GM23338 (cell line): ENCODE measurements at regions not wholly inside any gene's neighbourhood (a gene's known extent, or its start where the extent isn't known, plus 50 kb on each side); places are given as distances from the start of the nearest gene placed in this dataset.

ENCODE experiments used
- ATAC-seq: fragments of 200-7000 bp; cut with Tn5 transposase; 3 replicates; pipeline ENCODE4 v1.9.1; 2020
- DNase-seq: peaks from one replicate; pipeline ENCODE4 v3.0.0-alpha.2; 2015; ENCODE audit warnings: low spot score
- H2AFZ ChIP-seq: fragments of 200-600 bp; sonication (generic); 2 replicates; pipeline ENCODE4 v1.8.0; 2016; ENCODE audit warnings: antibody characterized with exemption, mild to moderate bottlenecking, moderate library complexity
- H3F3A ChIP-seq: fragments of 200-600 bp; sonication (generic); replicated peaks from 2 replicates; pipeline ENCODE4 v1.8.0; 2017; ENCODE audit warnings: antibody characterized with exemption, mixed run types, low read depth
- H3K27ac ChIP-seq: fragments of 200-600 bp; sonication (generic); 2 replicates; pipeline ENCODE4 v1.6.1; 2016; ENCODE audit warnings: low read depth
- H3K27me3 ChIP-seq: fragments of 200-600 bp; sonication (generic); 2 replicates; pipeline ENCODE4 v1.8.0; 2016; ENCODE audit warnings: mild to moderate bottlenecking, mixed run types, moderate library complexity; ENCODE audit not compliant: insufficient read depth
- H3K36me3 ChIP-seq: fragments of 200-600 bp; sonication (generic); 2 replicates; pipeline ENCODE4 v1.8.0; 2016; ENCODE audit warnings: mild to moderate bottlenecking; ENCODE audit not compliant: insufficient read depth
- H3K4me1 ChIP-seq: fragments of 200-600 bp; sonication (generic); 2 replicates; pipeline ENCODE4 v1.8.0; 2016; ENCODE audit warnings: mild to moderate bottlenecking, moderate library complexity; ENCODE audit not compliant: insufficient read depth
- H3K4me2 ChIP-seq: fragments of 200-600 bp; sonication (generic); 2 replicates; pipeline ENCODE4 v1.7.1; 2017; ENCODE audit warnings: mixed run types
- H3K4me3 ChIP-seq: fragments of 200-600 bp; sonication (generic); 2 replicates; pipeline ENCODE4 v1.6.1; 2016; ENCODE audit warnings: mixed run types
- H3K79me2 ChIP-seq: fragments of 200-600 bp; sonication (generic); replicated peaks from 2 replicates; pipeline ENCODE4 v1.8.0; 2017; ENCODE audit warnings: mild to moderate bottlenecking; ENCODE audit not compliant: insufficient read depth
- H3K9me2 ChIP-seq: fragments of 200-600 bp; sonication (generic); 2 replicates; pipeline ENCODE4 v1.8.0; 2017; ENCODE audit not compliant: insufficient read depth
- H4K20me1 ChIP-seq: fragments of 200-600 bp; sonication (generic); replicated peaks from 2 replicates; pipeline ENCODE4 v1.8.0; 2017; ENCODE audit warnings: mild to moderate bottlenecking; ENCODE audit not compliant: insufficient read depth
- H3K27ac Mint-ChIP-seq: 2 replicates; pipeline ENCODE4 v1.8.0; 2020; ENCODE audit warnings: inconsistent platforms, mild to moderate bottlenecking, moderate library complexity, mixed read lengths
- H3K27me3 Mint-ChIP-seq: 3 replicates; pipeline ENCODE4 v1.8.0; 2022; ENCODE audit warnings: low read depth, mild to moderate bottlenecking, moderate library complexity, mixed read lengths, inconsistent platforms; ENCODE audit not compliant: insufficient read depth, poor library complexity
- H3K36me3 Mint-ChIP-seq: 3 replicates; pipeline ENCODE4 v1.8.0; 2021; ENCODE audit warnings: low read depth, mild to moderate bottlenecking, inconsistent platforms, moderate library complexity, mixed read lengths
- H3K4me1 Mint-ChIP-seq: 3 replicates; pipeline ENCODE4 v1.8.0; 2020; ENCODE audit warnings: mild to moderate bottlenecking, inconsistent platforms, mixed read lengths
- H3K4me3 Mint-ChIP-seq: 3 replicates; pipeline ENCODE4 v1.8.0; 2021; ENCODE audit warnings: moderate library complexity, mild to moderate bottlenecking, inconsistent platforms, mixed read lengths
- H3K9me3 Mint-ChIP-seq: 3 replicates; pipeline ENCODE4 v1.8.0; 2020; ENCODE audit warnings: moderate library complexity, mild to moderate bottlenecking, inconsistent platforms, mixed read lengths
- CREB1 ChIP-seq: fragments of 250-450 bp; sonication (Bioruptor Pico); IDR thresholded peaks from 2 replicates; pipeline ENCODE4 v1.5.0; 2020; ENCODE audit warnings: low read depth, mild to moderate bottlenecking, moderate library complexity
- CTCF ChIP-seq, 2 experiments: fragments of 200-600 bp in 1 of 2; sonication (generic) in 1 of 2; conservative IDR thresholded peaks; 2 replicates each; pipeline versions ENCODE4 v1.5.1 to v1.6.1; 2016 to 2017; ENCODE audit warnings: antibody characterized with exemption in 2 of 2, low read depth in 2 of 2, mild to moderate bottlenecking in 2 of 2, moderate library complexity in 1 of 2
- ETS1 ChIP-seq: IDR thresholded peaks from 2 replicates; pipeline ENCODE4 v1.6.1; 2016; ENCODE audit warnings: antibody characterized with exemption
- EZH2 ChIP-seq: fragments of 200-600 bp; sonication (generic); IDR thresholded peaks from one replicate; pipeline ENCODE4 v1.8.0; 2017; ENCODE audit warnings: antibody characterized with exemption, mild to moderate bottlenecking, low read depth; ENCODE audit not compliant: unreplicated experiment
- EZH2phosphoT487 ChIP-seq: fragments of 200-600 bp; sonication (generic); IDR thresholded peaks from one replicate; pipeline ENCODE4 v1.8.1; 2018; ENCODE audit warnings: antibody characterized with exemption; ENCODE audit not compliant: unreplicated experiment
- JUNB ChIP-seq: IDR thresholded peaks from one replicate; pipeline ENCODE4 v1.6.1; 2016; ENCODE audit warnings: antibody characterized with exemption; ENCODE audit not compliant: unreplicated experiment
- NANOG ChIP-seq: IDR thresholded peaks from 2 replicates; pipeline ENCODE4 v1.6.1; 2016; ENCODE audit warnings: antibody characterized with exemption, borderline replicate concordance
- POLR2AphosphoS5 ChIP-seq: IDR thresholded peaks from 2 replicates; pipeline ENCODE4 v1.6.1; 2016; ENCODE audit warnings: antibody characterized with exemption, low read depth
- REST ChIP-seq: IDR thresholded peaks from one replicate; pipeline ENCODE4 v1.6.1; 2018; ENCODE audit warnings: antibody characterized with exemption; ENCODE audit not compliant: unreplicated experiment
- STAT1 ChIP-seq: IDR thresholded peaks from one replicate; pipeline ENCODE4 v1.6.1; 2016; ENCODE audit warnings: antibody characterized with exemption; ENCODE audit not compliant: unreplicated experiment
- ZNF114 ChIP-seq: fragments of 250-450 bp; sonication (Bioruptor Pico); IDR thresholded peaks from 2 replicates; pipeline ENCODE4 v1.5.0; 2020; ENCODE audit warnings: mild to moderate bottlenecking, moderate library complexity
- ZNF331 ChIP-seq: fragments of 250-450 bp; sonication (Bioruptor Pico); IDR thresholded peaks from 2 replicates; pipeline ENCODE4 v1.5.0; 2020; ENCODE audit warnings: low read depth, mild to moderate bottlenecking, moderate library complexity
- ZNF462 ChIP-seq: fragments of 250-450 bp; sonication (Bioruptor Pico); IDR thresholded peaks from 2 replicates; pipeline ENCODE4 v1.5.0; 2020; ENCODE audit warnings: mild to moderate bottlenecking, moderate library complexity

GRCh38 chrX:65846974-65847373 is 179.5 kb downstream of the MSN start (continued):
- TF ChIP-seq POLR2AphosphoS5 (no peak), CREB1 (CRISPR knock-in tag) (no peak)

GRCh38 chrX:65841263-65841662 is 173.8 kb downstream of the MSN start:
- Mint-ChIP-seq H3K27ac (no peak overlapping the region), H3K36me3 (no peaks in the 10 kb centered on the region; the same call in 2 of the 3 replicates), H3K27me3 (no peaks in the 10 kb centered on the region), H3K9me3 (no peaks in the 10 kb centered on the region), H3K4me1 (no peaks in the 10 kb centered on the region), H3K4me3 (no peak overlapping the region)
- H3K27me3 ChIP-seq, result no peaks in the 10 kb centered on the region
- H3K9me2 ChIP-seq, result no peaks in the 10 kb centered on the region
- no peak for TF ChIP-seq STAT1
- TF ChIP-seq NANOG, result no peak
- no peak for TF ChIP-seq ETS1
- TF ChIP-seq ZNF331 (CRISPR knock-in tag), result no peak
- no peak for TF ChIP-seq POLR2AphosphoS5
- no peak for TF ChIP-seq EZH2
- no peak for TF ChIP-seq CREB1 (CRISPR knock-in tag)
- no peak for TF ChIP-seq ZNF114 (CRISPR knock-in tag)
- no peak for TF ChIP-seq EZH2phosphoT487
- no peak for TF ChIP-seq CTCF (conservative IDR thresholded peaks at IDR 0.05; ENCODE audit: low read depth in 2 of 2)
- no peak for TF ChIP-seq JUNB
- no peak for TF ChIP-seq REST
- no peak for TF ChIP-seq ZNF462 (CRISPR knock-in tag)
- no peak for ATAC-seq
- H3K4me3 ChIP-seq, result no peak overlapping the region
- H2AFZ ChIP-seq, result no peak overlapping the region
- no peaks in the 10 kb centered on the region for H3K36me3 ChIP-seq
- H3F3A ChIP-seq, result no peaks in the 10 kb centered on the region
- DNase-seq, result no peak
- H4K20me1 ChIP-seq, result no peaks in the 10 kb centered on the region
- H3K79me2 ChIP-seq, result no peaks in the 10 kb centered on the region
- no peak overlapping the region for H3K4me2 ChIP-seq
- H3K4me1 ChIP-seq, result no peaks in the 10 kb centered on the region
- no peak overlapping the region for H3K27ac ChIP-seq
